ENCODE measurements at regions not wholly inside any gene's neighbourhood (a gene's known extent, or its start where the extent isn't known, plus 50 kb on each side); places are given as distances from the start of the nearest gene placed in this dataset.

DNA sequence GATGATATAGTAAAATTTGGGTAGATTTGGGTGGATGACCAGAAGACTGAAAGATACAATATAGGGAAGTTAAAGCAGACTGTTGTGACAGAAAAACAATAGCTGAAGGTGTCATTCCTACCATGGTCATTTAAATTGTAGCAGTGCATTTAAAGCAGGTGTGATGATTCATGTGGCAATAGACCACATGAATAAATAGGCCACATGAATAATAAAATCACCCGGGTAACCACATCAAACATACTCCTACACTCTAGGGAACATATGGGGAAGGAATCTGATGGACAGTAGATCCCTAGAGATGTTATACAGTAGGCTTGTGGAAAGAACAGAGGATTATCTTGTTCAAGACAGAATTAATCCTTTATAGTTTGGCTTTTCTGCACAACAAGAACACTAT lies 392.6 kb downstream of the SLITRK5 start:
- TF ChIP-seq, protein P1, sequence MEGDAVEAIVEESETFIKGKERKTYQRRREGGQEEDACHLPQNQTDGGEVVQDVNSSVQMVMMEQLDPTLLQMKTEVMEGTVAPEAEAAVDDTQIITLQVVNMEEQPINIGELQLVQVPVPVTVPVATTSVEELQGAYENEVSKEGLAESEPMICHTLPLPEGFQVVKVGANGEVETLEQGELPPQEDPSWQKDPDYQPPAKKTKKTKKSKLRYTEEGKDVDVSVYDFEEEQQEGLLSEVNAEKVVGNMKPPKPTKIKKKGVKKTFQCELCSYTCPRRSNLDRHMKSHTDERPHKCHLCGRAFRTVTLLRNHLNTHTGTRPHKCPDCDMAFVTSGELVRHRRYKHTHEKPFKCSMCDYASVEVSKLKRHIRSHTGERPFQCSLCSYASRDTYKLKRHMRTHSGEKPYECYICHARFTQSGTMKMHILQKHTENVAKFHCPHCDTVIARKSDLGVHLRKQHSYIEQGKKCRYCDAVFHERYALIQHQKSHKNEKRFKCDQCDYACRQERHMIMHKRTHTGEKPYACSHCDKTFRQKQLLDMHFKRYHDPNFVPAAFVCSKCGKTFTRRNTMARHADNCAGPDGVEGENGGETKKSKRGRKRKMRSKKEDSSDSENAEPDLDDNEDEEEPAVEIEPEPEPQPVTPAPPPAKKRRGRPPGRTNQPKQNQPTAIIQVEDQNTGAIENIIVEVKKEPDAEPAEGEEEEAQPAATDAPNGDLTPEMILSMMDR (IDR thresholded peaks at IDR 0.05) = no peak
- TF ChIP-seq EZH2 (IDR thresholded peaks at IDR 0.05) = no peak

All from neural progenitor cell (in vitro differentiated cells).